Astrocyte of the cerebellum (primary cell): ENCODE measurements at regions not wholly inside any gene's neighbourhood (a gene's known extent, or its start where the extent isn't known, plus 50 kb on each side); places are given as distances from the start of the nearest gene placed in this dataset.

Experiments used
- DNase-seq: peaks from one replicate; pipeline ENCODE4 v3.0.0-alpha.2; 2011; ENCODE audit warnings: low read depth
- H3K4me3 ChIP-seq: 2 replicates; pipeline ENCODE4 v1.5.1; 2011; ENCODE audit warnings: mild to moderate bottlenecking, low read depth, low read length, moderate library complexity
- CTCF ChIP-seq: IDR thresholded peaks from 2 replicates; pipeline ENCODE4 v1.5.1; 2012; ENCODE audit warnings: low read length, low read depth, moderate library complexity, mild to moderate bottlenecking; ENCODE audit errors: missing control alignments
- in situ Hi-C: cut with HindIII; loops from 2 replicates; pipeline ENCODE4 v1.10.0; 2017; ENCODE audit warnings: low sequenced_read_pairs

GRCh38 chr9:3040761-3041160 lies 196.9 kb upstream of the PUM3 start:
- DNase-seq, result no peak
- no peak for TF ChIP-seq CTCF
- H3K4me3 ChIP-seq, result no peak overlapping the region
- in situ Hi-C loops, result no loop called here

- no peak for TF ChIP-seq CTCF
- in situ Hi-C loops, result no loop called here
- DNase-seq, result no peak
- no peak overlapping the region for H3K4me3 ChIP-seq
Observed at GRCh38 chr9:3036333-3036700, 192.4 kb upstream of the PUM3 start.

- DNase-seq, result no peak
- in situ Hi-C loops, result no loop called here
- TF ChIP-seq CTCF, result no peak
- H3K4me3 ChIP-seq, result no peak overlapping the region
Observed at GRCh38 chr9:3035579-3036332, 191.9 kb upstream of the PUM3 start.

- TF ChIP-seq CTCF, result no peak
- in situ Hi-C loops, result no loop called here
- DNase-seq, result no peak
- H3K4me3 ChIP-seq, result no peak overlapping the region
Observed at GRCh38 chr9:3032898-3033297, 189.0 kb upstream of the PUM3 start.

GRCh38 chr9:3028535-3028934 lies 184.6 kb upstream of the PUM3 start:
- peak; percentile 88 for DNase-seq
- no peak for TF ChIP-seq CTCF
- in situ Hi-C loops, result loop anchor here (5.0 to 10.0 kb wide), 2 partner anchors 56 kb away; no protein-coding TSS in a partner anchor
- no peak overlapping the region for H3K4me3 ChIP-seq

- DNase-seq, result no peak
- in situ Hi-C loops, result loop anchor here (5.0 to 10.0 kb wide), 2 partner anchors 55 to 58 kb away; no protein-coding TSS in a partner anchor
Observed at GRCh38 chr9:3027210-3027609, 183.3 kb upstream of the PUM3 start.

More at GRCh38 chr9:3027210-3027609, 183.3 kb upstream of the PUM3 start:
- H3K4me3 ChIP-seq, result no peak overlapping the region
- TF ChIP-seq CTCF, result no peak
